H1 (cell line): ENCODE measurements at regions not wholly inside any gene's neighbourhood (a gene's known extent, or its start where the extent isn't known, plus 50 kb on each side); places are given as distances from the start of the nearest gene placed in this dataset.

Source experiments
- CTCF ChIA-PET: fragments of 300-600 bp; sonication (Branson Sonifier 250); formaldehyde crosslinking; loops from one replicate; lab custom pipeline; 2021; ENCODE audit not compliant: partially characterized antibody; lab: Charles Lee
- POLR2A ChIA-PET: fragments of 300-600 bp; sonication (Branson Sonifier 250); formaldehyde crosslinking; loops from one replicate; lab custom pipeline; 2021; ENCODE audit warnings: inconsistent platforms; ENCODE audit not compliant: partially characterized antibody; lab: Charles Lee
- DNase-seq, 2 experiments: peaks; one replicate each; pipeline versions ENCODE4 v3.0.0 to v3.0.0-alpha.2; 2010 to 2022; ENCODE audit warnings: low spot score in 2 of 2, low read depth in 1 of 2, mixed read lengths in 1 of 2
- FAIRE-seq: peaks from 2 replicates; lab custom pipeline; 2011; peaks lifted over from hg19 to GRCh38; lab: Jason Lieb, UNC
- H2AFZ ChIP-seq: 2 replicates; pipeline ENCODE4 v1.8.1; 2012; ENCODE audit warnings: low read length, inconsistent platforms
- H2AK5ac ChIP-seq: 2 replicates; pipeline ENCODE4 v1.6.1; 2013; ENCODE audit warnings: low read depth, low read length
- H2BK120ac ChIP-seq: replicated peaks from 2 replicates; pipeline ENCODE3; 2013; ENCODE audit warnings: low read depth, low read length, inconsistent platforms
- H2BK12ac ChIP-seq: 2 replicates; pipeline ENCODE4 v1.6.1; 2013; ENCODE audit warnings: low read depth, low read length
- H2BK15ac ChIP-seq: 2 replicates; pipeline ENCODE4 v1.6.1; 2013; ENCODE audit warnings: low read length
- H2BK20ac ChIP-seq: 2 replicates; pipeline ENCODE4 v1.6.1; 2013; ENCODE audit warnings: low read length
- H2BK5ac ChIP-seq: 2 replicates; pipeline ENCODE4 v1.6.1; 2013; ENCODE audit warnings: low read depth, low read length
- H3K14ac ChIP-seq: 2 replicates; pipeline ENCODE4 v1.6.1; 2013; ENCODE audit warnings: inconsistent platforms; ENCODE audit not compliant: insufficient read length
- H3K18ac ChIP-seq: 2 replicates; pipeline ENCODE4 v1.6.1; 2013; ENCODE audit warnings: low read length; ENCODE audit errors: extremely low read depth
- H3K23ac ChIP-seq: 2 replicates; pipeline ENCODE4 v1.6.1; 2013; ENCODE audit warnings: inconsistent platforms; ENCODE audit not compliant: insufficient read length
- H3K23me2 ChIP-seq: 2 replicates; pipeline ENCODE4 v1.6.1; 2013; ENCODE audit warnings: low read depth, low read length
- H3K27ac ChIP-seq: 2 replicates; pipeline ENCODE4 v1.6.1; 2011; ENCODE audit warnings: low read depth, low read length, inconsistent platforms
- H3K27me3 ChIP-seq, 4 experiments: replicated peaks in 1 of 4; 1 replicate in 1 of 4; 2 replicates in 3 of 4; pipeline versions ENCODE4 v1.6.1 to v1.8.1; 2011 to 2013; ENCODE audit warnings: low read length in 3 of 4, mild to moderate bottlenecking in 3 of 4, inconsistent platforms in 2 of 4, mixed read lengths in 2 of 4, moderate library complexity in 1 of 4; ENCODE audit not compliant: control insufficient read depth in 3 of 4, insufficient read depth in 3 of 4; ENCODE audit errors: extremely low read depth in 1 of 4
- H3K36me3 ChIP-seq, 4 experiments: 2 replicates each; pipeline versions ENCODE4 v1.6.1 to v1.8.1; 2011 to 2013; ENCODE audit warnings: mild to moderate bottlenecking in 4 of 4, low read length in 3 of 4, moderate library complexity in 2 of 4, control low read depth in 1 of 4, inconsistent platforms in 1 of 4; ENCODE audit not compliant: insufficient read depth in 4 of 4, control insufficient read depth in 2 of 4
- H3K4ac ChIP-seq: replicated peaks from 2 replicates; pipeline ENCODE3; 2013; ENCODE audit warnings: low read length, low read depth, mixed read lengths, inconsistent platforms; ENCODE audit not compliant: insufficient read length
- H3K4me1 ChIP-seq, 4 experiments: replicated peaks in 1 of 4; 1 replicate in 1 of 4; 2 replicates in 3 of 4; pipeline versions ENCODE4 v1.6.1 to v1.8.1; 2011 to 2013; ENCODE audit warnings: low read length in 3 of 4, inconsistent platforms in 2 of 4, mixed read lengths in 1 of 4; ENCODE audit not compliant: insufficient read depth in 4 of 4, control insufficient read depth in 3 of 4
- H3K4me2 ChIP-seq, 2 experiments: 2 replicates each; pipeline versions ENCODE4 v1.6.1 to v1.8.1; 2011 to 2013; ENCODE audit warnings: low read depth in 2 of 2, low read length in 2 of 2, control low read depth in 1 of 2, inconsistent platforms in 1 of 2, mild to moderate bottlenecking in 1 of 2; ENCODE audit not compliant: insufficient read depth in 1 of 2
- H3K4me3 ChIP-seq, 4 experiments: fragments of 200-600, 300-600 bp in 1 of 4; sonication (generic), shearing (Covaris generic), sonication (Bioruptor Twin) in 1 of 4; 2 replicates each; pipeline versions ENCODE4 v1.5.1 to v1.8.1; 2011 to 2016; ENCODE audit warnings: low read length in 4 of 4, low read depth in 3 of 4, control low read depth in 2 of 4, inconsistent platforms in 2 of 4, mild to moderate bottlenecking in 2 of 4, mixed read lengths in 1 of 4, moderate library complexity in 1 of 4; ENCODE audit not compliant: insufficient read depth in 2 of 4; ENCODE audit errors: extremely low read depth in 1 of 4
- H3K56ac ChIP-seq: replicated peaks from 2 replicates; pipeline ENCODE3; 2013; ENCODE audit warnings: low read depth, mild to moderate bottlenecking, mixed read lengths, low read length, inconsistent platforms; ENCODE audit not compliant: insufficient read length
- H3K79me1 ChIP-seq: 2 replicates; pipeline ENCODE4 v1.6.1; 2013; ENCODE audit warnings: low read depth, low read length, control low read depth
- H3K79me2 ChIP-seq, 2 experiments: 2 replicates each; pipeline versions ENCODE4 v1.6.1 to v1.8.1; 2012 to 2013; ENCODE audit warnings: low read length in 2 of 2, mild to moderate bottlenecking in 2 of 2, inconsistent platforms in 1 of 2; ENCODE audit not compliant: insufficient read depth in 2 of 2, control insufficient read depth in 1 of 2
- H3K9ac ChIP-seq, 4 experiments: replicated peaks in 1 of 4; 1 replicate in 1 of 4; 2 replicates in 3 of 4; pipeline versions ENCODE4 v1.6.1 to v1.8.1; 2011 to 2013; ENCODE audit warnings: low read depth in 3 of 4, low read length in 3 of 4, control low read depth in 2 of 4, mild to moderate bottlenecking in 2 of 4, moderate library complexity in 2 of 4, inconsistent platforms in 1 of 4; ENCODE audit errors: extremely low read depth in 1 of 4
- H3K9me3 ChIP-seq, 2 experiments: 2 replicates each; pipeline versions ENCODE4 v1.6.1 to v1.8.1; 2012 to 2013; ENCODE audit warnings: mild to moderate bottlenecking in 2 of 2, moderate library complexity in 2 of 2, control low read depth in 1 of 2, inconsistent platforms in 1 of 2, low read depth in 1 of 2, low read length in 1 of 2, mixed read lengths in 1 of 2; ENCODE audit not compliant: insufficient read depth in 2 of 2
- H4K20me1 ChIP-seq, 2 experiments: replicated peaks in 1 of 2; 2 replicates each; pipeline versions ENCODE3 to v1.8.1; 2011 to 2013; ENCODE audit warnings: inconsistent platforms in 2 of 2, low read length in 2 of 2, mild to moderate bottlenecking in 1 of 2; ENCODE audit not compliant: insufficient read depth in 2 of 2, control insufficient read depth in 1 of 2
- H4K5ac ChIP-seq: 2 replicates; pipeline ENCODE4 v1.6.1; 2013; ENCODE audit warnings: low read length, low read depth, mixed read lengths, inconsistent platforms; ENCODE audit not compliant: insufficient read length
- H4K8ac ChIP-seq: 2 replicates; pipeline ENCODE4 v1.8.0; 2013; ENCODE audit warnings: mild to moderate bottlenecking, moderate library complexity, low read length, inconsistent platforms; ENCODE audit not compliant: insufficient read depth; ENCODE audit errors: extremely low read depth
- H4K91ac ChIP-seq: replicated peaks from 2 replicates; pipeline ENCODE3; 2013; ENCODE audit warnings: low read length, mixed read lengths, inconsistent platforms; ENCODE audit not compliant: insufficient read length
- CHD1 ChIP-seq: IDR thresholded peaks from 2 replicates; pipeline ENCODE4 v1.6.1; 2012; ENCODE audit warnings: low read depth, low read length, improper control_type of control experiment
- EGR1 ChIP-seq: IDR thresholded peaks from 2 replicates; pipeline ENCODE4 v1.6.1; 2011; ENCODE audit warnings: low read depth, low read length, borderline replicate concordance
- GTF2F1 ChIP-seq: IDR thresholded peaks from 2 replicates; pipeline ENCODE4 v1.6.1; 2012; ENCODE audit warnings: low read depth, low read length, improper control_type of control experiment, borderline replicate concordance
- HDAC2 ChIP-seq, 2 experiments: fragments of 300-600 bp in 1 of 2; sonication (generic) in 1 of 2; IDR thresholded peaks; 2 replicates each; pipeline ENCODE4 v1.6.1; 2011 to 2012; ENCODE audit warnings: low read depth in 2 of 2, low read length in 2 of 2, mild to moderate bottlenecking in 2 of 2, moderate library complexity in 2 of 2, borderline replicate concordance in 1 of 2, inconsistent platforms in 1 of 2
- HDAC6 ChIP-seq: IDR thresholded peaks from one replicate; pipeline ENCODE4 v1.7.1; 2012; ENCODE audit warnings: low read depth, mild to moderate bottlenecking, inconsistent platforms, low read length, moderate library complexity
- PHF8 ChIP-seq: fragments of 200-600 bp; sonication (generic); conservative IDR thresholded peaks from 2 replicates; pipeline ENCODE4 v1.7.1; 2012; ENCODE audit warnings: low read depth, mild to moderate bottlenecking, inconsistent platforms, low read length, moderate library complexity
- RFX5 ChIP-seq: IDR thresholded peaks from 2 replicates; pipeline ENCODE4 v1.6.1; 2011; ENCODE audit warnings: low read depth, low read length, improper control_type of control experiment, borderline replicate concordance
- SAP30 ChIP-seq: fragments of 300-600 bp; sonication (generic); IDR thresholded peaks from 2 replicates; pipeline ENCODE4 v1.7.1; 2012; ENCODE audit warnings: low read length, moderate library complexity, mild to moderate bottlenecking, inconsistent platforms; ENCODE audit not compliant: insufficient read depth, insufficient replicate concordance
- SIX5 ChIP-seq: IDR thresholded peaks from 2 replicates; pipeline ENCODE4 v1.6.1; 2011; ENCODE audit warnings: mild to moderate bottlenecking, low read depth, low read length
- SP1 ChIP-seq: IDR thresholded peaks from 2 replicates; pipeline ENCODE4 v1.6.1; 2011; ENCODE audit warnings: low read depth, low read length
- SP4 ChIP-seq: IDR thresholded peaks from 2 replicates; pipeline ENCODE4 v1.6.1; 2012; ENCODE audit warnings: low read length, inconsistent platforms
- TAF1 ChIP-seq: IDR thresholded peaks from 2 replicates; pipeline ENCODE4 v1.6.1; 2011; ENCODE audit warnings: mild to moderate bottlenecking, low read depth, low read length
- TCF12 ChIP-seq: IDR thresholded peaks from 2 replicates; pipeline ENCODE4 v1.6.1; 2011; ENCODE audit warnings: low read depth, mild to moderate bottlenecking, low read length
- TEAD4 ChIP-seq: IDR thresholded peaks from 2 replicates; pipeline ENCODE4 v1.6.1; 2012; ENCODE audit warnings: low read depth, low read length, inconsistent platforms, mixed read lengths
- WGBS, 2 experiments: shearing (Covaris generic) in 1 of 2; methylation state at CpG; one replicate each; pipeline versions ENCODE4 v1.1.6 to v1.1.7; 2013 to 2015; ENCODE audit warnings: low lambda C conversion rate in 2 of 2, mixed read lengths in 2 of 2, inconsistent platforms in 1 of 2, low coverage in 1 of 2, missing lambda C conversion rate in 1 of 2; ENCODE audit not compliant: insufficient replicate concordance in 2 of 2, insufficient coverage in 1 of 2, insufficient read length in 1 of 2; ENCODE audit errors: extremely low coverage in 1 of 2, missing lambda C conversion rate in 1 of 2; 5-methylcytosine and 5-hydroxymethylcytosine counted together

- CTCF ChIA-PET, result no interaction called here
- POLR2A ChIA-PET, result no interaction called here
- WGBS, 2 experiments, result 77% methylated on average over 1 of the region's 1 CpG; no CpG with 5 or more reads in 1 of the 2 experiments
These were observed 537.2 kb upstream of the API5 start for GRCh38 chr11:42774567-42774966.

More at GRCh38 chr11:42774567-42774966, 537.2 kb upstream of the API5 start:
- Histone ChIP-seq H2BK15ac (no peak overlapping the region), H3K56ac (no peak overlapping the region), H3K79me1 (no peaks in the 10 kb centered on the region), H3K4me3 (no peak overlapping the region), H4K20me1 (no peaks in the 10 kb centered on the region), H3K4ac (no peak overlapping the region), H3K27me3 (no peaks in the 10 kb centered on the region; a peak in 1 of 7 replicates), H3K4me1 (no peaks in the 10 kb centered on the region), H3K27ac (no peak overlapping the region), H3K14ac (no peak overlapping the region), H3K23ac (no peak overlapping the region), H2BK20ac (no peak overlapping the region), H3K9ac (no peak overlapping the region), H2AFZ (no peak overlapping the region), H3K9me3 (no peaks in the 10 kb centered on the region), H3K36me3 (no peaks in the 10 kb centered on the region), H2AK5ac (no peak overlapping the region), H4K91ac (no peak overlapping the region), H3K18ac (no peak overlapping the region), H3K4me2 (no peak overlapping the region), H4K5ac (no peak overlapping the region), H2BK120ac (no peak overlapping the region), H4K8ac (no peak overlapping the region), H3K23me2 (no peaks in the 10 kb centered on the region; the same call in 1 of the 2 replicates), H2BK12ac (no peak overlapping the region), H3K79me2 (no peaks in the 10 kb centered on the region), H2BK5ac (no peak overlapping the region)
- DNase-seq, result no peak
- FAIRE-seq, result no peak
- TF ChIP-seq GTF2F1, result no peak
- TF ChIP-seq SP1, result no peak
- TF ChIP-seq RFX5, result no peak
- no peak for TF ChIP-seq TCF12
- no peak for TF ChIP-seq CHD1
- no peak for TF ChIP-seq HDAC2 (IDR thresholded peaks at IDR 0.05; ENCODE audit: borderline replicate concordance in 1 of 2, low read depth in 2 of 2, low read length in 2 of 2)
- no peak for TF ChIP-seq SIX5
- no peak for TF ChIP-seq HDAC6
- no peak for TF ChIP-seq SP4
- no peak for TF ChIP-seq TAF1
- no peak for TF ChIP-seq TEAD4
- TF ChIP-seq EGR1, result no peak
- TF ChIP-seq SAP30, result no peak
- no peak for TF ChIP-seq PHF8
